Thymus (tissue), 11 donors: ENCODE measurements at regions not wholly inside any gene's neighbourhood (a gene's known extent, or its start where the extent isn't known, plus 50 kb on each side); places are given as distances from the start of the nearest gene placed in this dataset.

Experiments
- DNase-seq, 9 donors: peaks; one replicate each; pipeline ENCODE4 v3.0.0-alpha.2; 2013; ENCODE audit warnings: low spot score in 9 of 9, low read depth in 6 of 9, missing footprints in 1 of 9
- H3K27ac ChIP-seq, 2 donors: one replicate each; pipeline ENCODE4 v1.5.1; 2013; ENCODE audit warnings: control low read depth in 1 of 2, low read depth in 1 of 2, low read length in 1 of 2, mild to moderate bottlenecking in 1 of 2, moderate library complexity in 1 of 2
- H3K27me3 ChIP-seq, 2 donors: one replicate each; pipeline ENCODE4 v1.5.1; 2013; ENCODE audit warnings: low read length in 1 of 2; ENCODE audit not compliant: control insufficient read depth in 2 of 2, insufficient read depth in 1 of 2
- H3K36me3 ChIP-seq, 2 donors: one replicate each; pipeline ENCODE4 v1.5.1; 2013; ENCODE audit warnings: low read length in 1 of 2, mild to moderate bottlenecking in 1 of 2, moderate library complexity in 1 of 2; ENCODE audit not compliant: control insufficient read depth in 2 of 2, insufficient read depth in 2 of 2
- H3K4me1 ChIP-seq, 2 donors: one replicate each; pipeline ENCODE4 v1.5.1; 2013; ENCODE audit warnings: low read length in 2 of 2; ENCODE audit not compliant: control insufficient read depth in 2 of 2, insufficient read depth in 2 of 2
- H3K4me3 ChIP-seq, 2 donors: one replicate each; pipeline ENCODE4 v1.5.1; 2013; ENCODE audit warnings: low read length in 2 of 2, control low read depth in 1 of 2, mild to moderate bottlenecking in 1 of 2
- H3K9me3 ChIP-seq, 2 donors: one replicate each; pipeline ENCODE4 v1.5.1; 2013; ENCODE audit warnings: low read length in 1 of 2, mild to moderate bottlenecking in 1 of 2; ENCODE audit not compliant: control insufficient read depth in 2 of 2, insufficient read depth in 1 of 2
- WGBS: extraction: QIAGEN DNeasy Blood & Tissue Kit; methylation state at CpG from one replicate; pipeline ENCODE4 v1.1.7; 2013; 5-methylcytosine and 5-hydroxymethylcytosine counted together
- donor health status: healthy.

GRCh38 chr1:34362949-34363348, 186.2 kb downstream of the C1orf94 start:
- no peak for DNase-seq
- no peak overlapping the region for H3K4me3 ChIP-seq
- no peaks in the 10 kb centered on the region for H3K4me1 ChIP-seq
- no peaks in the 10 kb centered on the region for H3K27me3 ChIP-seq
- 89% methylated on average over 4 of the region's 4 CpGs for WGBS
- H3K36me3 ChIP-seq = no peaks in the 10 kb centered on the region
- no peaks in the 10 kb centered on the region for H3K9me3 ChIP-seq
- no peak overlapping the region for H3K27ac ChIP-seq

DNA sequence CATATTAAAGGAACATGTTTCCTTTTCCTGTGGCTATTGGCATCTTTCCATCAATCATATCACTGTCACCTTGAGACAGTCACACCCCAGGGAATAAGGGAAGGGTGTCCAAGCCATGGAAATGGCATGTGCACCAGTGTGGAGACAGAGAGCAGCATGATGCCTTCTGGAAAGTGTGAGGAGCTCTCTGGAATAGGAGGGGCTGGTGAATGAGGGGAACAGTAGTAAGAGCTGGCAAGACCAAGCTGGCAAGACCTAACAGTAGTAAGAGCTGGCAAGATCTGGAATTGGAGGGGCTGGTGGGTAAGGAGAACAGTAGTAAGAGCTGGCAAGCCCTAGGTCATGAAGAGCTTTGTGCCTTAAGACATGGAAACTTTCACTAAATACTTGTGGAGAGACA, 186.7 kb downstream of the C1orf94 start:
- Histone ChIP-seq H3K4me3 (no peak overlapping the region), H3K27ac (no peak overlapping the region), H3K9me3 (no peaks in the 10 kb centered on the region), H3K4me1 (no peaks in the 10 kb centered on the region), H3K36me3 (no peaks in the 10 kb centered on the region), H3K27me3 (no peaks in the 10 kb centered on the region)
- DNase-seq = no peak

DNA sequence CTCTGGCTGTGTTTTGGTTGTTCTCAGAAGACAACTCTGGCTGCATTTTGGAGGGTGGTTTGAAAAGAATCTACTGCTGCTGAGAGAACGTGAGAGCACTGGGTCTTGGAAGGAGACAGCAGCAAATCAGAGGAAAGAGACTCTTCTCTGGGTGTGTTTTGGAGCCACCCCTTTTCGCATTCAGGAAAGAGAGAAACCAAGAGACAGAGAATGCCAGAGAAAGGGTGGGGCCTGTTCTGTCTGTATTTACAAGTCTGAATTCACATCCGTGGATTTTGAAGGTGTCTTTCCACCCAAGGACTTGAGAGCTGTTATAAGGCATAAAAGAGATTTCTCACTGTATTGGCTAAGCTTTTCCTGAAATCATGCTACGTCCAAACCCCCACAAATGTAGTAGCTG, 187.2 kb downstream of the C1orf94 start:
- 81% methylated on average over 4 of the region's 4 CpGs for WGBS
- H3K36me3 ChIP-seq = no peaks in the 10 kb centered on the region
- DNase-seq = no peak

DNA sequence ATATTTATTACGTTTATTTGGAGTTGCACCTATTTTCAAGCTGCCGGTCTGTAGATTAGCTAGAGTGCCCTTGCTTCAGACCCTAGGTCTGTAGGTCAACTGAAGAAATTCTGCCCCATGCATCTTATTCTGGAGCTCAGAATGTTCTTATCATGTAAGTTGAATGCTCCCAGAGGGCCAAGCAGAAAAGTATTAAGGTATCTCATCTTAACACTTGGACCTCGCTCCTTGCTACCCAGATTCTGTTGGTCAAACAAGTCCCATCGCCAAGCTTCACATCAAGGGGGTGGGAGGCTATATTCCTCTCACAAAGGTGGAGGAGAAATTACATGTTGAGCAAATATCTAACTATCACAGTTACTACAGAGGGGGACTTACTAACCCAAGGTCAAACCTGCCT, 187.7 kb downstream of the C1orf94 start:
- H3K27ac ChIP-seq = no peak overlapping the region
- no peak overlapping the region for H3K4me3 ChIP-seq
- H3K27me3 ChIP-seq = no peaks in the 10 kb centered on the region
- no peaks in the 10 kb centered on the region for H3K9me3 ChIP-seq
- no peak for DNase-seq
- H3K36me3 ChIP-seq = no peaks in the 10 kb centered on the region
- no peaks in the 10 kb centered on the region for H3K4me1 ChIP-seq
- 97% methylated on average over 4 of the region's 4 CpGs for WGBS

More for the DNA sequence above, 187.2 kb downstream of the C1orf94 start:
- H3K9me3 ChIP-seq = no peaks in the 10 kb centered on the region
- H3K4me1 ChIP-seq = no peaks in the 10 kb centered on the region
- H3K27me3 ChIP-seq = no peaks in the 10 kb centered on the region
- H3K4me3 ChIP-seq = no peak overlapping the region
- H3K27ac ChIP-seq = no peak overlapping the region

GRCh38 chr1:34365295-34365694, 188.6 kb downstream of the C1orf94 start:
- no peaks in the 10 kb centered on the region for H3K36me3 ChIP-seq

GRCh38 chr1:34366875-34367624, 190.3 kb downstream of the C1orf94 start:
- H3K4me1 ChIP-seq = no peaks in the 10 kb centered on the region
- no peaks in the 10 kb centered on the region for H3K36me3 ChIP-seq
- no peak overlapping the region for H3K4me3 ChIP-seq
- H3K27me3 ChIP-seq = no peaks in the 10 kb centered on the region
- no peaks in the 10 kb centered on the region for H3K9me3 ChIP-seq
- 78% methylated on average over 3 of the region's 3 CpGs for WGBS
- peak in 3 of 9 donors; percentile 2 to 16 (median 5) for DNase-seq
- no peak overlapping the region for H3K27ac ChIP-seq

More at GRCh38 chr1:34365295-34365694, 188.6 kb downstream of the C1orf94 start:
- WGBS = 66% methylated on average over 1 of the region's 1 CpG
- H3K9me3 ChIP-seq = no peaks in the 10 kb centered on the region
- no peaks in the 10 kb centered on the region for H3K4me1 ChIP-seq
- H3K27ac ChIP-seq = no peak overlapping the region
- no peak overlapping the region for H3K4me3 ChIP-seq
- DNase-seq = no peak
- H3K27me3 ChIP-seq = no peaks in the 10 kb centered on the region

- Histone ChIP-seq H3K36me3 (no peaks in the 10 kb centered on the region), H3K27me3 (no peaks in the 10 kb centered on the region), H3K4me3 (no peak overlapping the region), H3K9me3 (no peaks in the 10 kb centered on the region), H3K4me1 (no peaks in the 10 kb centered on the region), H3K27ac (no peak overlapping the region)
- 53% methylated on average over 6 of the region's 6 CpGs for WGBS
- no peak for DNase-seq
Observed at GRCh38 chr1:34367954-34368353, 191.2 kb downstream of the C1orf94 start.

- no peak for DNase-seq
- Histone ChIP-seq H3K27me3 (no peaks in the 10 kb centered on the region), H3K4me1 (no peaks in the 10 kb centered on the region), H3K27ac (no peak overlapping the region), H3K36me3 (no peaks in the 10 kb centered on the region), H3K4me3 (no peak overlapping the region), H3K9me3 (no peaks in the 10 kb centered on the region)
- 95% methylated on average over 10 of the region's 10 CpGs for WGBS
Observed at GRCh38 chr1:34369701-34370455, 193.2 kb downstream of the C1orf94 start.

- Histone ChIP-seq H3K4me3 (no peak overlapping the region), H3K4me1 (no peaks in the 10 kb centered on the region), H3K27me3 (no peaks in the 10 kb centered on the region), H3K9me3 (no peaks in the 10 kb centered on the region), H3K27ac (no peak overlapping the region), H3K36me3 (no peaks in the 10 kb centered on the region)
- DNase-seq = no peak
- 88% methylated on average over 4 of the region's 4 CpGs for WGBS
Observed at GRCh38 chr1:34370748-34371147, 194.0 kb downstream of the C1orf94 start.
